Erythroblast (primary cell): ENCODE measurements at regions not wholly inside any gene's neighbourhood (a gene's known extent, or its start where the extent isn't known, plus 50 kb on each side); places are given as distances from the start of the nearest gene placed in this dataset.

Experiments
- GATA1 ChIP-seq: IDR thresholded peaks from 2 replicates; pipeline ENCODE4 v1.6.1; 2011; ENCODE audit warnings: low read depth, mild to moderate bottlenecking, control low read depth, low read length, moderate library complexity
- POLR2A ChIP-seq: IDR thresholded peaks from 2 replicates; pipeline ENCODE4 v1.6.1; 2011; ENCODE audit warnings: mild to moderate bottlenecking, low read length

GRCh38 chr7:3134745-3135144 lies 91.1 kb upstream of the CARD11 start:
- TF ChIP-seq POLR2A (no peak), GATA1 (no peak)
